BJ (cell line): ENCODE measurements at regions not wholly inside any gene's neighbourhood (a gene's known extent, or its start where the extent isn't known, plus 50 kb on each side); places are given as distances from the start of the nearest gene placed in this dataset.

ENCODE experiments used
- CTCF ChIA-PET: fragments of 350-600 bp; formaldehyde crosslinking; extraction: SDS; loops from one replicate; lab custom pipeline; 2021; ENCODE audit warnings: antibody characterized with exemption, inconsistent platforms; lab: Yijun Ruan, JAX
- POLR2A ChIA-PET: fragments of 300-600 bp; sonication (Branson Sonifier 250); formaldehyde crosslinking; extraction: SDS; loops from one replicate; lab custom pipeline; 2021; ENCODE audit warnings: antibody characterized with exemption; lab: Charles Lee
- DNase-seq: peaks from one replicate; pipeline ENCODE4 v3.0.0-alpha.2; 2011; ENCODE audit warnings: low read depth
- H3K27me3 ChIP-seq: 2 replicates; pipeline ENCODE4 v1.6.0; 2011; ENCODE audit warnings: low read length; ENCODE audit not compliant: control insufficient read depth, insufficient read depth
- H3K36me3 ChIP-seq: 2 replicates; pipeline ENCODE4 v1.5.1; 2011; ENCODE audit warnings: low read length; ENCODE audit not compliant: control insufficient read depth, insufficient read depth
- H3K4me3 ChIP-seq: 2 replicates; pipeline ENCODE4 v1.5.1; 2011; ENCODE audit warnings: low read depth, mild to moderate bottlenecking, control low read depth, low read length
- TF ChIP-seq, protein P1 (sequence below): IDR thresholded peaks from 2 replicates; pipeline ENCODE4 v1.5.1; 2011; ENCODE audit warnings: low read depth, mild to moderate bottlenecking, control low read depth, inconsistent platforms, low read length, moderate library complexity; ENCODE audit not compliant: insufficient read depth

DNA sequence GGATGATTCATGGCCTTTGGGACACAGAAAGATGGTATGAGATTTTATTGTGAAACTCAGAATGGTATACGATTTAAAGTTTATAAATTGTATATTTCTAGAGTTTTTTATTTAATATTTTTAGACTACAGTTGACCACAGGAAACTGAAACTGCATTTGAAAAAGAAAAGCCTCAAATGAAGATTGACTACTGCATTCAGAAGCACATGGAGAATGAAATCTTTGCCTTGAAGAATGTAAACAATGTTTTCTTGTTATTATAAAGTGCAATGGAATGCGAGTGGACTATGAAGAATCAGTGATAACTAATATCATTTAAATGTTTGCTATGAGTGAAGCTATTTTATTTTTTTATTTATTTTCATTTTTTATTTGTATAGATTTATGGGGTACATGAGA is 169.1 kb upstream of the CDH18 start:
- H3K36me3 ChIP-seq, result no peaks in the 10 kb centered on the region
- no peak overlapping the region for H3K4me3 ChIP-seq
- no peak for DNase-seq
- CTCF ChIA-PET, result no interaction called here
- no peaks in the 10 kb centered on the region for H3K27me3 ChIP-seq
- POLR2A ChIA-PET, result no interaction called here
- TF ChIP-seq, protein P1, sequence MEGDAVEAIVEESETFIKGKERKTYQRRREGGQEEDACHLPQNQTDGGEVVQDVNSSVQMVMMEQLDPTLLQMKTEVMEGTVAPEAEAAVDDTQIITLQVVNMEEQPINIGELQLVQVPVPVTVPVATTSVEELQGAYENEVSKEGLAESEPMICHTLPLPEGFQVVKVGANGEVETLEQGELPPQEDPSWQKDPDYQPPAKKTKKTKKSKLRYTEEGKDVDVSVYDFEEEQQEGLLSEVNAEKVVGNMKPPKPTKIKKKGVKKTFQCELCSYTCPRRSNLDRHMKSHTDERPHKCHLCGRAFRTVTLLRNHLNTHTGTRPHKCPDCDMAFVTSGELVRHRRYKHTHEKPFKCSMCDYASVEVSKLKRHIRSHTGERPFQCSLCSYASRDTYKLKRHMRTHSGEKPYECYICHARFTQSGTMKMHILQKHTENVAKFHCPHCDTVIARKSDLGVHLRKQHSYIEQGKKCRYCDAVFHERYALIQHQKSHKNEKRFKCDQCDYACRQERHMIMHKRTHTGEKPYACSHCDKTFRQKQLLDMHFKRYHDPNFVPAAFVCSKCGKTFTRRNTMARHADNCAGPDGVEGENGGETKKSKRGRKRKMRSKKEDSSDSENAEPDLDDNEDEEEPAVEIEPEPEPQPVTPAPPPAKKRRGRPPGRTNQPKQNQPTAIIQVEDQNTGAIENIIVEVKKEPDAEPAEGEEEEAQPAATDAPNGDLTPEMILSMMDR, result no peak

DNA sequence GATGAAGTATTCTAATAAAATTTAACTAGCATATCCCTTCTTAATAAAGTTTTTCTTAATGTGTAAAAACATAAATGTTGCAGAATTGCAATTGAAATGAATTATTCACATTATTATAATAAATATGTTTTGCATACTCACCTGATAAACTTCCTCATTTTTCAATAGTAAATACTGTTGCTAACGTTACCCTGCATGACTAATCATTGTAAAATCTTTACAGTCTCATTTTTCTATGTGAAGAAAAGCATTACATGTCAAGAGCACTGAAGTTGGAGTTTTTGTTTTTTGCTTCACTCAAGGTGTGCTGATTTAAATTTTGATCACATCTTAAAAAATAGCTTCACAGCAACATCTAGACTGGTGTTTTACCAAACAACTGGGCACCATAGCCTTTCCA is 157.2 kb upstream of the CDH18 start:
- CTCF ChIA-PET, result no interaction called here
- TF ChIP-seq, protein P1, result no peak
- Histone ChIP-seq H3K27me3 (no peaks in the 10 kb centered on the region), H3K36me3 (no peaks in the 10 kb centered on the region), H3K4me3 (no peak overlapping the region)
- DNase-seq, result no peak
- POLR2A ChIA-PET, result no interaction called here

DNA sequence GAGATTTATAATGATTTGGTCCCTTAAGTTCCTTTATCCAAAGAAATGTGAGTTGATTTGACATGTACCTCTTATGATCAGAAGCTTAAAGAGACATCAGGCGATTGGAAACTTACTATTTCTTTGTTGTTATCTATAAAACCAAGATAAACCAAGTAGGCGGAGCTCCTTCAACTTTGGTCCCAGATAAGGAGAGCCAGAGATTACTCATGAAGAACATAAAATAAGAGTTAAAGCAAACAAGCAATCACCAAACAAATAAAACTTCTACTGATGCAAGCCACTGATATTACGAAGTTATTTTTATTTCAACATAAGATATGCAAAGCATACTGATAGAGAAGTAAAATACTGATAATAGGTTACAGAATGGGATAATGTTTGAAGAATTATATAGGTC is 141.5 kb upstream of the CDH18 start:
- Histone ChIP-seq H3K36me3 (no peaks in the 10 kb centered on the region), H3K27me3 (no peaks in the 10 kb centered on the region), H3K4me3 (no peak overlapping the region)
- no peak for DNase-seq
- ChIA-PET CTCF (no interaction called here), POLR2A (no interaction called here)
- TF ChIP-seq, protein P1, result no peak

DNA sequence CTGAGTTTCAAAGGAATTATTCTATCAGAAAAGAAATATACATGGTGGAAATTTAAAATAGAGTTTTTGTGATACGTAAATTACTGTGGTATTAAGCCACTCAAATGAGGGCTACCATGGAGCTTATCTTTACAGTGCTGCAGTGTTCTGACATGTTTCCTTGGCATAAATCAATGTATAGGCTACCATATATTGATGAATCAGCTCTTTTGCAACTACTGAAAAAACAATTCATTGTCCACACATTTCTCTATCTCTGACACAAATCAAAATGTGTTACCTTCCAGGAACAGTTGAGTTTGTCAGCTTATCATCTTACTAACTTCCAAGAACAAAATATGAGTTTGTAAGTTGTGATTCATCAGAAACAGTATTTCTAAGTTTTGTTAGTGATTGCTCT is 140.3 kb upstream of the CDH18 start:
- ChIA-PET CTCF (no interaction called here), POLR2A (no interaction called here)
- Histone ChIP-seq H3K36me3 (no peaks in the 10 kb centered on the region), H3K4me3 (no peak overlapping the region), H3K27me3 (no peaks in the 10 kb centered on the region)
- DNase-seq, result no peak
- TF ChIP-seq, protein P1, result no peak

DNA sequence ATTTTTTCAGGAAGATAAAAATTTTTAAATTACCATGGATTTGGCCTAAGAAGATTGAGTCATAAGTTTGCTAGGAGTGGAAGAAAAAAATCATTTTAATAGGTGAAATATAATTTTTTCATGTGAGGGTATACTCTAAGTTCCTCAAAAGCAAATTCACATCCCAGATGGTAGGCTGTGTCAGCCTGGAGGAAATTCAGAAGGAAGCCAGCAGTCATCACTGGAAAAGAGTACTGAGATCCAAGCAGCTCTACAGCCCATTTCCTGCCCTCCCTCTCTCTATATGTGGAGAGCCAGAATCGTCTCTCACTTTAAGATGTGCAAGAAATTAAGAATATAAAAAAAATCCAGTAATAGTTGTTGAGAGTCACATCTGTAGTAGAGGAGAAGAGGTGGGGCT is 126.5 kb upstream of the CDH18 start:
- Histone ChIP-seq H3K4me3 (no peak overlapping the region), H3K36me3 (no peaks in the 10 kb centered on the region), H3K27me3 (no peaks in the 10 kb centered on the region)
- TF ChIP-seq, protein P1, result no peak
- DNase-seq, result no peak
- ChIA-PET POLR2A (no interaction called here), CTCF (interaction anchor here (0.5 kb wide), 1 partner anchor 1193 kb away, joined by 6 read pairs; no protein-coding TSS in a partner anchor)
